Thymus (tissue), 11 donors: ENCODE measurements at regions not wholly inside any gene's neighbourhood (a gene's known extent, or its start where the extent isn't known, plus 50 kb on each side); places are given as distances from the start of the nearest gene placed in this dataset.

ENCODE experiments used
- DNase-seq, 9 donors: peaks; one replicate each; pipeline ENCODE4 v3.0.0-alpha.2; 2013; ENCODE audit warnings: low spot score in 9 of 9, low read depth in 6 of 9, missing footprints in 1 of 9
- H3K27ac ChIP-seq, 2 donors: one replicate each; pipeline ENCODE4 v1.5.1; 2013; ENCODE audit warnings: control low read depth in 1 of 2, low read depth in 1 of 2, low read length in 1 of 2, mild to moderate bottlenecking in 1 of 2, moderate library complexity in 1 of 2
- H3K27me3 ChIP-seq, 2 donors: one replicate each; pipeline ENCODE4 v1.5.1; 2013; ENCODE audit warnings: low read length in 1 of 2; ENCODE audit not compliant: control insufficient read depth in 2 of 2, insufficient read depth in 1 of 2
- H3K36me3 ChIP-seq, 2 donors: one replicate each; pipeline ENCODE4 v1.5.1; 2013; ENCODE audit warnings: low read length in 1 of 2, mild to moderate bottlenecking in 1 of 2, moderate library complexity in 1 of 2; ENCODE audit not compliant: control insufficient read depth in 2 of 2, insufficient read depth in 2 of 2
- H3K4me1 ChIP-seq, 2 donors: one replicate each; pipeline ENCODE4 v1.5.1; 2013; ENCODE audit warnings: low read length in 2 of 2; ENCODE audit not compliant: control insufficient read depth in 2 of 2, insufficient read depth in 2 of 2
- H3K4me3 ChIP-seq, 2 donors: one replicate each; pipeline ENCODE4 v1.5.1; 2013; ENCODE audit warnings: low read length in 2 of 2, control low read depth in 1 of 2, mild to moderate bottlenecking in 1 of 2
- H3K9me3 ChIP-seq, 2 donors: one replicate each; pipeline ENCODE4 v1.5.1; 2013; ENCODE audit warnings: low read length in 1 of 2, mild to moderate bottlenecking in 1 of 2; ENCODE audit not compliant: control insufficient read depth in 2 of 2, insufficient read depth in 1 of 2
- WGBS: extraction: QIAGEN DNeasy Blood & Tissue Kit; methylation state at CpG from one replicate; pipeline ENCODE4 v1.1.7; 2013; 5-methylcytosine and 5-hydroxymethylcytosine counted together
- donor health status: healthy.

GRCh38 chr18:72232644-72233043 lies 311.5 kb downstream of the CBLN2 start:
- no peaks in the 10 kb centered on the region for H3K4me1 ChIP-seq
- WGBS: 87% methylated on average over 3 of the region's 3 CpGs
- no peak overlapping the region for H3K4me3 ChIP-seq
- H3K27ac ChIP-seq: no peak overlapping the region
- no peak for DNase-seq
- H3K27me3 ChIP-seq: no peaks in the 10 kb centered on the region
- no peaks in the 10 kb centered on the region for H3K9me3 ChIP-seq
- no peaks in the 10 kb centered on the region for H3K36me3 ChIP-seq

DNA sequence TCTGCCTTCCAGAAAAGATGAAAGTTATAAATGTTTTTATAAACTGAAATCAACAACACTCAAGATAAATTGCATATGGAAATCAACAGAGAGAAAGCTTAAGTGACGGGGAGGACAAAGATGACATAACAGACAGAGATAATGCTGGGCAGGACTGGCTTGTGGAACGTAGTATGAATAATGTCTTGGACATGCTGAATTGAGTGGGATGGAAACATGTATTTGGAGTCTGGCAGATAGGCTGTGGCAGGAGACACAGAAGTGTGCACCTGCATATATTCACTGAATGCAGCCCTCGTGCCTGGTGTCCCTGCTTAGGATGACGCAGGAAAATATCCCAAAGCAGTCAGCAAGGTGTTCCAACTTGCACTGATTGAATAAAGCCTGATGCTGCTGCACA lies 318.2 kb downstream of the CBLN2 start:
- Histone ChIP-seq H3K9me3 (no peaks in the 10 kb centered on the region), H3K4me1 (no peaks in the 10 kb centered on the region), H3K27me3 (no peaks in the 10 kb centered on the region), H3K36me3 (no peaks in the 10 kb centered on the region), H3K4me3 (no peak overlapping the region), H3K27ac (no peak overlapping the region)
- 90% methylated on average over 4 of the region's 4 CpGs for WGBS
- no peak for DNase-seq

- whole genome bisulfite sequencing: 62% methylated on average over 1 of the region's 1 CpG
Observed at GRCh38 chr18:72223733-72224132, 320.4 kb downstream of the CBLN2 start.

DNA sequence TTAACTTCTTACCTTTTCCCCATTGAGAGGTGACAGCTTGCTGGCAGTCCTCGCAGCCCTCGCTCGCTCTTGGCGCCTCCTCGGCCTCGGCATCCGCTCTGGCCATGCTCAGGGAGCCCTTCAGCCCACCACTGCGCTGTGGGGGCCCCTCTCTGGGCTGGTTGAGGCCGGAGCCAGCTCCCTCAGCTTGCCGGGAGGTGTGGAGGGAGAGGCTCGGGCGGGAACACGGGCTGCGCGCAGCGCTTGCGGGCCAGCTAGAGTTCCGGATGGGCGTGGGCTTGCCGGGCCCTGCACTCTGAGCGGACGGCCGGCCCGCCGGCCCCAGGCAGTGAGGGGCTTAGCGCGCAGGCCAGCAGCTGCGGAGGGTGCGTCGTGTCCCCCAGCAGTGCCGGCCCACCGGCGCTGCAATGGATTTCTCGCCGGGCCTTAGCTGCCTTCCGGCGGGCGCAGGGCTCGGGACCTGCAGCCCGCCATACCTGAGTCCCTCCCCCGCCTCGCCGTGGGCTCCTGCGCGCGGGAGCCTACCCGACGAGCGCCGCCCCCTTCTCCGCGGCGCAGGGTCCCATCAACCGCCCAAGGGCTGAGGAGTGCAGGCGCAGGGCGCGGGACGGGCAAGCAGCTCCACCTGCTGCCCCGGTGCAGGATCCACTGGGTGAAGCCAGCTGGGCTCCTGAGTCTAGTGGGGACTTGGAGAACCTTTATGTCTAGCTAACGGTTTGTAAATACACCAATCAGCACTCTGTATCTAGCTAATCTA lies 335.0 kb downstream of the CBLN2 start:
- no peak for DNase-seq
- H3K9me3 ChIP-seq: no peaks in the 10 kb centered on the region
- no peaks in the 10 kb centered on the region for H3K36me3 ChIP-seq
- 92% methylated on average over 60 of the region's 60 CpGs for WGBS
- H3K4me3 ChIP-seq: no peak overlapping the region
- H3K27me3 ChIP-seq: no peaks in the 10 kb centered on the region
- no peak overlapping the region for H3K27ac ChIP-seq
- H3K4me1 ChIP-seq: no peaks in the 10 kb centered on the region

More at GRCh38 chr18:72223733-72224132, 320.4 kb downstream of the CBLN2 start:
- H3K4me1 ChIP-seq: no peaks in the 10 kb centered on the region
- no peak overlapping the region for H3K4me3 ChIP-seq
- no peak for DNase-seq
- no peaks in the 10 kb centered on the region for H3K9me3 ChIP-seq
- H3K27me3 ChIP-seq: no peaks in the 10 kb centered on the region
- H3K27ac ChIP-seq: no peak overlapping the region
- H3K36me3 ChIP-seq: no peaks in the 10 kb centered on the region

- no peak overlapping the region for H3K4me3 ChIP-seq
- WGBS: 97% methylated on average over 6 of the region's 6 CpGs
- H3K4me1 ChIP-seq: no peaks in the 10 kb centered on the region
- H3K36me3 ChIP-seq: no peaks in the 10 kb centered on the region
- DNase-seq: no peak
- no peak overlapping the region for H3K27ac ChIP-seq
- no peaks in the 10 kb centered on the region for H3K9me3 ChIP-seq
- no peaks in the 10 kb centered on the region for H3K27me3 ChIP-seq
Observed at GRCh38 chr18:72207280-72207679, 336.9 kb downstream of the CBLN2 start.

DNA sequence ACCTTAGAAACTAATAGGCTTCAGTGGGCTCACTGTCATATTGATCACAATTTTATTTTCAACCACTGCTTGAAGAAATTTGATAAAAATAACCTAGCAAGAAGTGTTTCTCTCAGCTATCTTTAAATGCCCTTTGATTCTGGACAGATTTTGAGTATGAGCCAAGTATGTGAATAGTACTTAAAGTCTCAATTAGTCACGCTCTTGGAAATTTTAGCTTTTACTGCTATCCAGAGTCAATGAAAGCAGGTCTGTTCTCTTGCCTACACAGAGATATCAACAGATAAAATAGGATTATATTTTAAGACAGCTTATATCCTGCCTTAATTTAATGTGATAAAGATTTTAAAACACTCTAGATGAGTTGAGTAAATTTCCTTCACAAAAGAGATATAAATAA lies 337.3 kb downstream of the CBLN2 start:
- H3K27ac ChIP-seq: no peak overlapping the region
- H3K27me3 ChIP-seq: no peaks in the 10 kb centered on the region
- no peaks in the 10 kb centered on the region for H3K4me1 ChIP-seq
- no peak overlapping the region for H3K4me3 ChIP-seq
- 89% methylated on average over 1 of the region's 1 CpG for WGBS
- H3K36me3 ChIP-seq: no peaks in the 10 kb centered on the region
- no peak for DNase-seq
- no peaks in the 10 kb centered on the region for H3K9me3 ChIP-seq

GRCh38 chr18:72201032-72201431 lies 343.1 kb downstream of the CBLN2 start:
- no peak for DNase-seq
- Histone ChIP-seq H3K4me3 (no peak overlapping the region), H3K36me3 (no peaks in the 10 kb centered on the region), H3K9me3 (no peaks in the 10 kb centered on the region), H3K27me3 (no peaks in the 10 kb centered on the region), H3K27ac (no peak overlapping the region), H3K4me1 (no peaks in the 10 kb centered on the region)

DNA sequence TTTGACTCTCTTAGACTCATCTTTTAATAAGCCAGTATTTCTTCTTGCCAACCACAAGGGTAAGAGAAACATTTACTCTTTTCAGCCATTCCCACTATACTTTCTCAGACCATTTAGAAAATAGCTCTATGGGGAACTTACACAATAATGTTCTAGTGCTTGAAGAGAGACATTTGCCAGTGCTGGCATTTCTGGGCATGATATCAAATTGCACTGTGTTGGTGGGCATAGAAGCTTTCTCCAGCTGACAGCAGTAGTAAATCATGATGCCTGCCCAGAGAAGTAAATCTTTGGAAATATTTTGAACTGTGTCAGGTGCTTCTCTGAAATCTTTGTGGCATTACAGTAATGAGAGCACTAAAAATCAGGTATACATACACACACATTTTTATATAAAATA lies 346.6 kb downstream of the CBLN2 start:
- DNase-seq: no peak
- Histone ChIP-seq H3K9me3 (no peaks in the 10 kb centered on the region), H3K36me3 (no peaks in the 10 kb centered on the region), H3K4me3 (no peak overlapping the region), H3K27me3 (no peaks in the 10 kb centered on the region), H3K4me1 (no peaks in the 10 kb centered on the region), H3K27ac (no peak overlapping the region)

DNA sequence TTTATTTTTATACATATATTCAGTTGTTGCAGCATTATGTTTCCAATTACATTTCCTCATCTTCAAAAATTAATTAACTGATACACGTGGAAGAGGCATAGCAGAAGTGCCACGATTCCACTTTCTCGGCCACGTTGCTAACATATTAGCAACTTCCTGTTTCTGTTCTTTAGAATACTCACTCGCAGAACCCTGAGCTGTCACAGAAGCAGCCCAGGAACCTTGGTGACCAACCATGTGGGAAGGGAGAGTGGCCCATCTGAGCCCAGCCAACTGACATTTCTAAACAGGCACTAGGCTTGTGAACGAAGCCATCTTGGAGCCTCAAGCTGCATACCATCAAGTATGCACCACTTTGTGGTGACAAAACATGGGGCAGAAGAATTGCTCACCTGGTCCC lies 350.1 kb downstream of the CBLN2 start:
- no peaks in the 10 kb centered on the region for H3K36me3 ChIP-seq
- H3K4me1 ChIP-seq: no peaks in the 10 kb centered on the region
- no peaks in the 10 kb centered on the region for H3K27me3 ChIP-seq
- H3K27ac ChIP-seq: no peak overlapping the region
- no peaks in the 10 kb centered on the region for H3K9me3 ChIP-seq
- DNase-seq: no peak
- WGBS: 88% methylated on average over 6 of the region's 6 CpGs
- no peak overlapping the region for H3K4me3 ChIP-seq
